Neural crest cell (in vitro differentiated cells): ENCODE measurements at regions not wholly inside any gene's neighbourhood (a gene's known extent, or its start where the extent isn't known, plus 50 kb on each side); places are given as distances from the start of the nearest gene placed in this dataset.
"Not testable (repeated sequence)": the region's sequence is repeated elsewhere in the genome, so short reads cannot be mapped to it uniquely, and the experiment has no call there.

Source experiments
- DNase-seq: peaks from one replicate; pipeline ENCODE4 v3.0.0; 2021; ENCODE audit warnings: low read depth, mixed read lengths, low spot score
- H3K27ac Mint-ChIP-seq: one replicate; pipeline ENCODE4 v1.8.0; 2021; ENCODE audit warnings: mild to moderate bottlenecking, mixed read lengths; ENCODE audit not compliant: unreplicated experiment
- H3K27me3 Mint-ChIP-seq: 2 replicates; pipeline ENCODE4 v1.8.0; 2021; ENCODE audit warnings: low read depth, mild to moderate bottlenecking, mixed read lengths
- H3K36me3 Mint-ChIP-seq: 2 replicates; pipeline ENCODE4 v1.8.0; 2021; ENCODE audit warnings: low read depth, mild to moderate bottlenecking, mixed read lengths
- H3K4me1 Mint-ChIP-seq: 2 replicates; pipeline ENCODE4 v1.8.0; 2021; ENCODE audit warnings: mixed read lengths
- H3K4me3 Mint-ChIP-seq: one replicate; pipeline ENCODE4 v1.8.0; 2021; ENCODE audit warnings: mild to moderate bottlenecking, mixed read lengths
- H3K9me3 Mint-ChIP-seq: 2 replicates; pipeline ENCODE4 v1.8.0; 2021; ENCODE audit warnings: mixed read lengths
- CTCF ChIP-seq: fragments of 200-600 bp; sonication (generic); conservative IDR thresholded peaks from 2 replicates; pipeline ENCODE4 v1.5.0; 2021; ENCODE audit warnings: antibody characterized with exemption, mild to moderate bottlenecking

- peaks cover 3% of the 10 kb centered on the region for H3K36me3 Mint-ChIP-seq
- H3K4me1 Mint-ChIP-seq = no peaks in the 10 kb centered on the region
- H3K27me3 Mint-ChIP-seq = no peaks in the 10 kb centered on the region
Measured at GRCh38 chr6:101090281-101090680, 209.2 kb upstream of the ASCC3 start.

GRCh38 chr6:101098605-101099004 is 217.5 kb upstream of the ASCC3 start:
- not testable (repeated sequence) for DNase-seq, H3K36me3 Mint-ChIP-seq, H3K4me3 Mint-ChIP-seq, H3K4me1 Mint-ChIP-seq, H3K27ac Mint-ChIP-seq, H3K27me3 Mint-ChIP-seq
- H3K9me3 Mint-ChIP-seq = peaks cover 16% of the 10 kb centered on the region

More at GRCh38 chr6:101090281-101090680, 209.2 kb upstream of the ASCC3 start:
- TF ChIP-seq CTCF = no peak
- Mint-ChIP-seq H3K4me3 (no peak overlapping the region), H3K9me3 (peaks cover 15% of the 10 kb centered on the region), H3K27ac (no peak overlapping the region)
- DNase-seq = no peak

GRCh38 chr6:101102702-101103101 is 221.6 kb upstream of the ASCC3 start:
- peaks cover 3% of the 10 kb centered on the region for H3K36me3 Mint-ChIP-seq
- H3K27ac Mint-ChIP-seq = no peak overlapping the region
- peaks cover 16% of the 10 kb centered on the region for H3K9me3 Mint-ChIP-seq
- no peaks in the 10 kb centered on the region for H3K4me1 Mint-ChIP-seq
- H3K27me3 Mint-ChIP-seq = no peaks in the 10 kb centered on the region
- H3K4me3 Mint-ChIP-seq = no peak overlapping the region
- TF ChIP-seq CTCF = no peak
- no peak for DNase-seq

GRCh38 chr6:101108286-101108685 is 227.2 kb upstream of the ASCC3 start:
- Mint-ChIP-seq H3K36me3 (no peaks in the 10 kb centered on the region), H3K9me3 (no peaks in the 10 kb centered on the region), H3K27ac (no peak overlapping the region), H3K4me1 (no peaks in the 10 kb centered on the region), H3K27me3 (no peaks in the 10 kb centered on the region), H3K4me3 (no peak overlapping the region)
- TF ChIP-seq CTCF = no peak
- DNase-seq = no peak

GRCh38 chr6:101110814-101111213 is 229.7 kb upstream of the ASCC3 start:
- H3K4me3 Mint-ChIP-seq = no peak overlapping the region
- H3K27ac Mint-ChIP-seq = no peak overlapping the region
- H3K9me3 Mint-ChIP-seq = no peaks in the 10 kb centered on the region
- no peaks in the 10 kb centered on the region for H3K27me3 Mint-ChIP-seq
- H3K4me1 Mint-ChIP-seq = no peaks in the 10 kb centered on the region
- H3K36me3 Mint-ChIP-seq = no peaks in the 10 kb centered on the region
- DNase-seq = no peak
- TF ChIP-seq CTCF = no peak

- Mint-ChIP-seq H3K4me3 (no peak overlapping the region), H3K4me1 (peaks cover 14% of the 10 kb centered on the region), H3K27ac (no peak overlapping the region), H3K27me3 (no peaks in the 10 kb centered on the region), H3K9me3 (no peaks in the 10 kb centered on the region), H3K36me3 (no peaks in the 10 kb centered on the region)
- no peak for DNase-seq
- TF ChIP-seq CTCF = no peak
Measured at GRCh38 chr6:101113468-101114260, 232.5 kb upstream of the ASCC3 start.
